HepG2 (cell line): ENCODE measurements at regions not wholly inside any gene's neighbourhood (a gene's known extent, or its start where the extent isn't known, plus 50 kb on each side); places are given as distances from the start of the nearest gene placed in this dataset.

Source experiments
- ATAC-seq: fragments of 200-7000 bp; cut with Tn5 transposase; 3 replicates; pipeline ENCODE4 v1.9.1; 2020; ENCODE audit warnings: mild to moderate bottlenecking, moderate library complexity
- BruUV-seq: library from RNA; stranded (reverse); fragments of 400-500 nt; replicated peaks from 2 replicates; lab custom pipeline; 2021; lab: Mats Ljungman, UMichigan
- CTCF ChIA-PET: fragments of 300-600 bp; formaldehyde crosslinking; extraction: SDS; loops from one replicate; lab custom pipeline; 2021; ENCODE audit warnings: low total read pairs, inconsistent platforms, low intra/inter-chr PET ratio; lab: Yijun Ruan, JAX
- POLR2A ChIA-PET: fragments of 350-600 bp; sonication (Branson Sonifier 250); formaldehyde crosslinking; loops from one replicate; lab custom pipeline; 2020; ENCODE audit warnings: antibody characterized with exemption, inconsistent platforms; lab: Yijun Ruan, JAX
- DNase-seq: peaks from one replicate; pipeline ENCODE4 v3.0.0-alpha.2; 2015; ENCODE audit warnings: low spot score
- FAIRE-seq: peaks from 3 replicates; lab custom pipeline; 2011; peaks lifted over from hg19 to GRCh38; lab: Jason Lieb, UNC
- H2AFZ ChIP-seq: one replicate; pipeline ENCODE4 v1.6.1; 2011; ENCODE audit warnings: low read length, inconsistent platforms
- H3K27ac ChIP-seq: fragments of 300-600 bp; 3 replicates; pipeline ENCODE4 v1.8.0; 2011; ENCODE audit warnings: mixed run types, mild to moderate bottlenecking, mixed read lengths, low read length, inconsistent platforms; ENCODE audit not compliant: insufficient read depth; ENCODE audit errors: extremely low read length
- H3K27me3 ChIP-seq, 2 experiments: fragments of 200-600 bp in 1 of 2; 2 replicates in 1 of 2; 3 replicates in 1 of 2; pipeline versions ENCODE4 v1.6.0 to v1.8.0; 2011; ENCODE audit warnings: low read length in 2 of 2, mild to moderate bottlenecking in 2 of 2, moderate library complexity in 2 of 2, inconsistent platforms in 1 of 2; ENCODE audit not compliant: insufficient read depth in 2 of 2, control insufficient read depth in 1 of 2
- H3K36me3 ChIP-seq, 2 experiments: fragments of 200-600 bp in 1 of 2; replicated peaks in 1 of 2; 2 replicates in 1 of 2; 3 replicates in 1 of 2; pipeline versions ENCODE4 v1.5.1 to v1.8.0; 2011; ENCODE audit warnings: low read length in 2 of 2, inconsistent platforms in 1 of 2; ENCODE audit not compliant: insufficient read depth in 2 of 2, control insufficient read depth in 1 of 2
- H3K4me1 ChIP-seq: 2 replicates; pipeline ENCODE4 v1.5.1; 2012; ENCODE audit warnings: low read length, inconsistent platforms; ENCODE audit not compliant: insufficient read depth
- H3K4me2 ChIP-seq: 2 replicates; pipeline ENCODE4 v1.6.0; 2011; ENCODE audit warnings: low read depth, low read length, inconsistent platforms
- H3K4me3 ChIP-seq, 3 experiments: fragments of 200-600 bp in 1 of 3; sonication (generic), shearing (Covaris generic) in 1 of 3; replicated peaks in 1 of 3; 2 replicates each; pipeline ENCODE4 v1.5.1; 2011 to 2016; ENCODE audit warnings: low read length in 3 of 3, inconsistent platforms in 2 of 3, low read depth in 2 of 3, mild to moderate bottlenecking in 2 of 3, control low read depth in 1 of 3, mixed read lengths in 1 of 3; ENCODE audit not compliant: insufficient read depth in 1 of 3
- H3K79me2 ChIP-seq: one replicate; pipeline ENCODE4 v1.6.1; 2011; ENCODE audit warnings: low read length, inconsistent platforms; ENCODE audit not compliant: insufficient read depth
- H3K9ac ChIP-seq: 2 replicates; pipeline ENCODE4 v1.6.0; 2011; ENCODE audit warnings: mild to moderate bottlenecking, low read depth, low read length, inconsistent platforms; ENCODE audit not compliant: insufficient read depth
- H3K9me3 ChIP-seq: 2 replicates; pipeline ENCODE4 v1.5.1; 2012; ENCODE audit warnings: mild to moderate bottlenecking, low read length
- H4K20me1 ChIP-seq: 2 replicates; pipeline ENCODE4 v1.6.0; 2011; ENCODE audit warnings: inconsistent platforms, mild to moderate bottlenecking, low read length, moderate library complexity; ENCODE audit not compliant: insufficient read depth
- ZNF407 ChIP-seq: sonication (generic); formaldehyde crosslinking; IDR thresholded peaks from one replicate; pipeline ENCODE4 v1.5.1; 2020; ENCODE audit warnings: mild to moderate bottlenecking, missing genetic modification reagents; ENCODE audit errors: not compliant biosample characterization
- in situ Hi-C: cut with HindIII; loops from 2 replicates; pipeline ENCODE4 v1.10.0; 2017; ENCODE audit warnings: low pct_unique_long_range_greater_than_20kb; ENCODE audit not compliant: extremely low pct_ligation_motif_present
- intact Hi-C: fragments of 100-400 bp; cut with micrococcal nuclease; formaldehyde crosslinking; loops from one replicate; pipeline ENCODE4 v1.10.0; 2022; ENCODE audit not compliant: unreplicated experiment

DNA sequence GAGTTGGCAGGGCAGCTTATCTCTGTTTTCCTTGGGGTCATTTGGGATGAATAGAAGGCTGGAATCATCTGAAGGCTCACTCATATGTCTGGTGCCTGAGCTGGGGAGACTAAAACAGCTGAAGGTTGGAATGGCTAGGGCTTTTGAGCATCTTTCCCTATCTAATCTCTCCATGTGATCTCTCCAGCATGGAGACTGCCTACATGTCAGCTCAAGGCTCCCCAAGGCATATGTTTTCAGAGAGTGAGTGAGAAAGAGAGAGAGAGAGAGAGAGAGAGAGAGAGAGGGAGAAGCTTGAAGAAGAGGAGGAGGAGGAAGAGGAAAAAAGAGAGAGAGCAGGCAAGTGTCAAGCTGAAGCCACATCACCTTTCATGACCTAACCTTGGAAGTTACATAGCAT is 143.4 kb downstream of the EBLN2 start:
- no peak overlapping the region for H3K4me2 ChIP-seq
- FAIRE-seq: no peak
- no peak overlapping the region for H3K9ac ChIP-seq
- ChIA-PET POLR2A (no interaction called here), CTCF (no interaction called here)
- H3K4me1 ChIP-seq: no peaks in the 10 kb centered on the region
- BruUV-seq: no TSS peak
- no peak for DNase-seq
- H3K79me2 ChIP-seq: no peaks in the 10 kb centered on the region
- in situ Hi-C loops: no loop called here
- no peaks in the 10 kb centered on the region for H3K9me3 ChIP-seq
- H3K36me3 ChIP-seq: no peaks in the 10 kb centered on the region
- H4K20me1 ChIP-seq: no peaks in the 10 kb centered on the region
- intact Hi-C loops: no loop called here
- no peaks in the 10 kb centered on the region; a peak in 1 of 5 replicates for H3K27me3 ChIP-seq
- no peak for ATAC-seq
- H3K27ac ChIP-seq: no peak overlapping the region
- no peak overlapping the region for H2AFZ ChIP-seq
- TF ChIP-seq ZNF407 (CRISPR knock-in tag): no peak
- no peak overlapping the region for H3K4me3 ChIP-seq
